Upper lobe of right lung (tissue), 1 donor: ENCODE measurements at regions not wholly inside any gene's neighbourhood (a gene's known extent, or its start where the extent isn't known, plus 50 kb on each side); places are given as distances from the start of the nearest gene placed in this dataset.

Experiments used
- ATAC-seq: fragments of 200-7000 bp; cut with Tn5 transposase; one replicate; pipeline ENCODE4 v1.9.1; 2020; ENCODE audit warnings: mild to moderate bottlenecking, moderate library complexity
- DNase-seq: peaks from one replicate; pipeline ENCODE4 v3.0.0-alpha.2; 2020
- H3K27ac ChIP-seq: fragments of 200-600 bp; one replicate; pipeline ENCODE4 v1.8.0; 2022
- H3K27me3 ChIP-seq: fragments of 200-600 bp; one replicate; pipeline ENCODE4 v1.8.0; 2022; ENCODE audit warnings: mild to moderate bottlenecking
- H3K36me3 ChIP-seq: fragments of 200-600 bp; one replicate; pipeline ENCODE4 v1.8.0; 2022
- H3K4me1 ChIP-seq: fragments of 200-600 bp; one replicate; pipeline ENCODE4 v1.8.0; 2022
- H3K4me3 ChIP-seq: fragments of 200-600 bp; one replicate; pipeline ENCODE4 v1.8.0; 2022; ENCODE audit warnings: mild to moderate bottlenecking
- H3K9me3 ChIP-seq: fragments of 200-600 bp; one replicate; pipeline ENCODE4 v1.8.0; 2022
- intact Hi-C: fragments of 100-400 bp; cut with DNase I; formaldehyde crosslinking; loops from one replicate; pipeline ENCODE4 v1.11.0; 2022
- TF ChIP-seq, protein P1 (sequence below): fragments of 200-600 bp; IDR thresholded peaks from one replicate; pipeline ENCODE4 v1.8.0; 2022; ENCODE audit warnings: antibody characterized with exemption
- donor health status: DM: no; HTN: yes; CAD: no; lungs with severe emphysema.

DNA sequence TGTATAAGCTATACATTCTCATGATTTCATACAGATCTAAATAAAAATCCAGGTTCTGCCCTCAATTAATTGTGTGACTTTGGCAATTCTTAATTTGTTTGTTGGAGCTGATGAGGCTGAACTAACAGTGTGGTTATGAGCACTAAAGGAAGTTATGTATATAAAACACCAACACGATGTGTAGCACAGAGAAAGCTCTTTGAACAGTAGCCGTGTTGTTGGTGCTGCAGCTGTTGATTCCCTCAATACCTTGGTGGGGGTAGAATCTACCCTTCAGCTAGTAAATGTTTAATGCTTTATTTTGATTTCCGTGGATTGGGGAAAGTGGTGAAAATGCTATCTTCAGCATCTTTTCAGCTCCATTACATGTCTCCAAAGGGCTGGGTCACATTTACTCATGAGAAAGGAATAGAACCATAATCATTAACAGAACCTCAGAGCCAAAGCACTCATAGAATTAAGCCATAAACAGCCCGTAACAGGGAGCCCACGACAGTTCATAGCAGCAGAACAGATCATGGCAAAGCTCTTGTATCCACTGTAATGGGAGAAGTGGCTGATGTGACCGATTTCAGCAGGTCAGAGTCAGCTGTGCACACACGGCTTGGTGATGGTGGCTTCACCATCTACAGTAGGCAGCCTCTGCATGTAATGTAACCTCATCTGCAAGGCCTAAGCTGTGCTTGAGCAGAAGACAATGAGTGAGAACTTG, 332.7 kb downstream of the DIRAS2 start:
- intact Hi-C loops, result no loop called here
- no peaks in the 10 kb centered on the region for H3K27me3 ChIP-seq
- H3K36me3 ChIP-seq, result no peaks in the 10 kb centered on the region
- TF ChIP-seq, protein P1, sequence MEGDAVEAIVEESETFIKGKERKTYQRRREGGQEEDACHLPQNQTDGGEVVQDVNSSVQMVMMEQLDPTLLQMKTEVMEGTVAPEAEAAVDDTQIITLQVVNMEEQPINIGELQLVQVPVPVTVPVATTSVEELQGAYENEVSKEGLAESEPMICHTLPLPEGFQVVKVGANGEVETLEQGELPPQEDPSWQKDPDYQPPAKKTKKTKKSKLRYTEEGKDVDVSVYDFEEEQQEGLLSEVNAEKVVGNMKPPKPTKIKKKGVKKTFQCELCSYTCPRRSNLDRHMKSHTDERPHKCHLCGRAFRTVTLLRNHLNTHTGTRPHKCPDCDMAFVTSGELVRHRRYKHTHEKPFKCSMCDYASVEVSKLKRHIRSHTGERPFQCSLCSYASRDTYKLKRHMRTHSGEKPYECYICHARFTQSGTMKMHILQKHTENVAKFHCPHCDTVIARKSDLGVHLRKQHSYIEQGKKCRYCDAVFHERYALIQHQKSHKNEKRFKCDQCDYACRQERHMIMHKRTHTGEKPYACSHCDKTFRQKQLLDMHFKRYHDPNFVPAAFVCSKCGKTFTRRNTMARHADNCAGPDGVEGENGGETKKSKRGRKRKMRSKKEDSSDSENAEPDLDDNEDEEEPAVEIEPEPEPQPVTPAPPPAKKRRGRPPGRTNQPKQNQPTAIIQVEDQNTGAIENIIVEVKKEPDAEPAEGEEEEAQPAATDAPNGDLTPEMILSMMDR, result no peak
- no peaks in the 10 kb centered on the region for H3K9me3 ChIP-seq
- no peak overlapping the region for H3K27ac ChIP-seq
- no peak overlapping the region for H3K4me3 ChIP-seq
- no peaks in the 10 kb centered on the region for H3K4me1 ChIP-seq
- no peak for DNase-seq
- ATAC-seq, result no peak

DNA sequence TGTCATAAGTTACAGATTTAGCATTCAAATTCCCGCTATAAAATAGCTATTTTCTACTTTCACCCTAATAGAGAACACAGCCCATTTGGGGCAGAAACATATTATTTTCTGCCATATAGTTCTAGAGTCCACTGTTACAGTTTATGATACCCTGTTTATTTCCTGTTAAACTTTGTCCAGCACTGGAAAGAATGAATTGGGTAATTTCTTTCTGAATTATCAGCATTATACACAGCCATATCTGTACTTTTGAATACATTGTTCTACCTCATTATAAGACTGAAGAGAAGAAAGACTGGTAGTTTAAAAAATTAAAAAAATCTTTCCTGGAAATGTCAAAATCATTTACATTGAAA, 332.1 kb downstream of the DIRAS2 start:
- H3K36me3 ChIP-seq, result no peaks in the 10 kb centered on the region
- no peak overlapping the region for H3K27ac ChIP-seq
- TF ChIP-seq, protein P1, result no peak
- no peaks in the 10 kb centered on the region for H3K9me3 ChIP-seq
- DNase-seq (no peak), ATAC-seq (no peak)
- intact Hi-C loops, result no loop called here
- no peaks in the 10 kb centered on the region for H3K4me1 ChIP-seq
- H3K4me3 ChIP-seq, result no peak overlapping the region
- H3K27me3 ChIP-seq, result no peaks in the 10 kb centered on the region

DNA sequence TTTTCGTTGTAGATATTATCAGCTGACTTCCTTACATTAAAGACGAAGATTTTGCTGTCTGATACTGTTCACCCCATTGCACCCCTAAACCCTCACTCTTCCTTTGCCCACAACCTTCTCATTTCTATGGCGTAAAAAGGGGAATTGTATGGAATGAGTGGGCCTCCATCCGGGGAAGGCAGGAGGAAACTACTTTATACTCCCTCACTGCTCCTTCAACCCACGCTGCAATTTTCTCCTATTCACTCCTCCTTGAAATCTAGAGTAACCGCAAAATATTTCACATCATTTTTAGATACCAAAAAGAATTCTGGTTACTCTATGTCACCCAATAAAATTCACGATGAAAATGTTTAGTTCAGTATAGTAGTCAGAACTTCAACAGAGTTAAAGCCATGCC, 330.8 kb downstream of the DIRAS2 start:
- Histone ChIP-seq H3K4me3 (no peak overlapping the region), H3K9me3 (no peaks in the 10 kb centered on the region), H3K27ac (no peak overlapping the region), H3K27me3 (no peaks in the 10 kb centered on the region), H3K4me1 (no peaks in the 10 kb centered on the region), H3K36me3 (no peaks in the 10 kb centered on the region)
- TF ChIP-seq, protein P1, result no peak
- DNase-seq (no peak), ATAC-seq (no peak)
- intact Hi-C loops, result no loop called here

DNA sequence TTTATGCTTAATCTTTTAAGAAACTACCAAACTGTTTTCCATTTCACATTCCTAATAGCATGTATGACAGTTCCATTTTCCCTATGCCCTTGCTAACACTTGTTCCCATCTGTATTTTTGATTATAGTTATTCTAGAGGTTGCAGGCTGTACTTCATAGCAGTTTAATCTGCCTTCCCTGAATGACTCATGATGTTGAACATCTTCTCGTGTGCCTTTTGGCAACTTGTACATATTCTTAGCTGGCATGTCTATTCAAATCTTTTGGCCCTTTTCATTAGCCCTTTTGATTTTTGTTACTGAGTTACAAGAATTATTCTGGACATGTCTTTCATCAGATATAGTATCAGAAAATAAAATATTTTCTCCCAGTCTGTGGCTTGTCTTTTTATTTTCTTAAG, 320.3 kb downstream of the DIRAS2 start:
- Histone ChIP-seq H3K9me3 (no peaks in the 10 kb centered on the region), H3K4me1 (no peaks in the 10 kb centered on the region), H3K27ac (no peak overlapping the region), H3K4me3 (no peak overlapping the region), H3K36me3 (no peaks in the 10 kb centered on the region), H3K27me3 (no peaks in the 10 kb centered on the region)
- intact Hi-C loops, result no loop called here
- TF ChIP-seq, protein P1, result no peak
- ATAC-seq (no peak), DNase-seq (no peak)

DNA sequence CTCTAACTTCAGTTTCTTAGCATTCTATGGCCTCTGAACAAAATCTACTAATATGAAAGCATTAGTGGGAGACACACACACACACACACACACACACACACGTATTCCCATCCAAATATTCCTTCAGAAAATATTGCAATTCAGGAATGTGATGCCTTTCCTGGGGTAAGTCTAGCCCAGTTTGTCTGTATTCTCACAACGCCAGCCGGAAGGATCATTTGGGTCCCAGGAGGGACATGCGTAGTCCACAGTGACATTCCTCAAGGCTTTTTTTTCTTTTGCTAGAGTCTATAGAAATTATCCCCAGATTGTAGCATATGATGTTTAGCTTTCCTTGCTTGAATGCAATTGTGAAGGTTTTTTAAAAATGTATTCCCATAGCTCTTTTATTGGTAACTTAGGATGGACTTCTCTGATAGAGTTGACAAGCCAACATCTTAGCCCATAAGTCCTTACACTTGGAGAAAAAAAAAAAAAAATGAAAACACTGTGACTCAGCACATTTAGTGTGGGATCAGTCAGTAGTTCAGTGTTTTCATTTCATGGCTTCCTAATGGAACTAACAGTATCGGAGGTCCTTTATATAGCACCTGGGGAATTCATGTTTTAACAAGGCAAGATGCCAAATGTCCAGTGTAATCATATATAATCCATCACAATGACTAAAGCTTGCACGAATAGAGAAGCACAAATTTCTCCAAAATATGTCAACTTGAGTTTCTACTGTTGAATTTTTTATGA, 316.5 kb downstream of the DIRAS2 start:
- no peaks in the 10 kb centered on the region for H3K36me3 ChIP-seq
- H3K4me1 ChIP-seq, result no peaks in the 10 kb centered on the region
- no peaks in the 10 kb centered on the region for H3K9me3 ChIP-seq
- H3K27me3 ChIP-seq, result no peaks in the 10 kb centered on the region
- ATAC-seq (no peak), DNase-seq (no peak)
- intact Hi-C loops, result no loop called here
- H3K27ac ChIP-seq, result no peak overlapping the region
- TF ChIP-seq, protein P1, result no peak
- no peak overlapping the region for H3K4me3 ChIP-seq
